SIG-M5 treated with dmso at 0.1 percent for 504 hours (cell line): ENCODE measurements at regions not wholly inside any gene's neighbourhood (a gene's known extent, or its start where the extent isn't known, plus 50 kb on each side); places are given as distances from the start of the nearest gene placed in this dataset.
"Not testable (repeated sequence)": the region's sequence is repeated elsewhere in the genome, so short reads cannot be mapped to it uniquely, and the experiment has no call there.

ENCODE experiments used
- DNase-seq: peaks from one replicate; lab custom pipeline; 2025; ENCODE audit not compliant: unreplicated experiment; lab: John Stamatoyannopoulos, UW

DNA sequence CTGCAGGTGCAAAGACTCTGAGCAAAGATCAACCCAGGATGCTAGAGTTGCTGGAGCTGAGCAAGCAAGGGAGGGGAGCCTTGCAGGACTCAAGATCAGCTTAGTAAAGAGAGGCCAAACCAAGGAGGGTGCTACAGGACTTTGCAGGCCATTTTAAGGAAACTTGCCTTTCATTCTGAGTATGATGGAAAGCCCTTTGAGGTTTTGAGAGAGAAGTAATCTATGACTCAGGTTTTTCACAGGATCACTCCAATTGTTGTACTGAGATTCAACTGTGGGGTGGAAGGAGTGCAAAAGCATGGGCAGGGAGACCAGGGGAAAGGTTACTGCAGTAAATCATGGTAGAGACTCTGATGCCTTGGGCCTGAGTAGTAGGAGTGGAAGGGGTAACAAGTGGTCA lies 260.4 kb upstream of the GPR149 start:
- no peak for DNase-seq

DNA sequence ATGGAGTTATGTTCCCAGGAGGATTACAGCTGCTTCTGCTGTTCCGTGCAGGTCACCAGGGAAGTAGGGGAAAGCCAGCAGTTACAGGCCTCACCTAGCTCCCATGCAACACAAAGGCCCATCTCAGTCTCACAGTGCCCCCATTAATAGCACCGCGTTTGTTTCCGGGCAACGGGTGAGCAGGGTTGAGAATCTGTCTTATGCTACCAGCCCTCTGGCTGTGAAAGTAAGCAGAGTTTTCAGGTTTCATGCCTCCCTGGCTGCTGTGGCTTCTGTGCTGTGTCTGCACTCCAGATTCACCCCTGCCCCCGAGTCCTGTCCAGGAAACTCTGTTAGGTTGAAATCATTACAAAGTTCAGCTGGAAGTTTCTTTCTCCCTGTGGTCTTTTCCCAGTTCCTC lies 254.4 kb upstream of the GPR149 start:
- DNase-seq: no peak

GRCh38 chr3:154684021-154684420 lies 254.0 kb upstream of the GPR149 start:
- peak; percentile 1 for DNase-seq

DNA sequence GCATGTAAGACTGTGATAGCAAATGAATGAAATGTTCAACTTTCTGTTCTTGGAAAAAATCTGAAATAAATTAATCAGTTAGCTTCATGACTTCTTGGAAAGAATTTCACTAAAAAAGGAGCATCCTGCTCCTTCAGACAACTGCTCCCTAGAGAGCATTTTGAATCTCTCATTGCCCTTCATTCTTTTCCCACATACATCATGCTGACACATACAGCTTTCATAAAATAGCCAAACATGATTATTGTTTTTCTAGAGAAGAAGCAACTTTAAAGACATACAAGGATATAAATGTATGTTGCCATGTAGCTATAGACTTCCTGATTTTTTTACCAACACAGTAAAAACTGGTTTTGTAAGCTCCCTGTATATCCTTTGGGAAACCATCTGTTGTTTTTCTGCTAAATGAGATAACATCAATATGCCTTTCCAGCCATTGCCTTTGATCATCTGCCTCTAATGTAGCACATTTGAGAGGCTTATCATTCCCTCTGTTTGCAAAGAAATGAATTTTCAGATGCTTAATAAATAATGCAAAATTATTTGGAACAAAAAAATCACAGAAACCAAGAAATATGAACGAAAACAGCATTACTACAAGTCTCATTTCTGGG lies 248.2 kb upstream of the GPR149 start:
- DNase-seq: no peak

- DNase-seq: no peak
Measured at GRCh38 chr3:154668835-154669234, 238.8 kb upstream of the GPR149 start.

DNA sequence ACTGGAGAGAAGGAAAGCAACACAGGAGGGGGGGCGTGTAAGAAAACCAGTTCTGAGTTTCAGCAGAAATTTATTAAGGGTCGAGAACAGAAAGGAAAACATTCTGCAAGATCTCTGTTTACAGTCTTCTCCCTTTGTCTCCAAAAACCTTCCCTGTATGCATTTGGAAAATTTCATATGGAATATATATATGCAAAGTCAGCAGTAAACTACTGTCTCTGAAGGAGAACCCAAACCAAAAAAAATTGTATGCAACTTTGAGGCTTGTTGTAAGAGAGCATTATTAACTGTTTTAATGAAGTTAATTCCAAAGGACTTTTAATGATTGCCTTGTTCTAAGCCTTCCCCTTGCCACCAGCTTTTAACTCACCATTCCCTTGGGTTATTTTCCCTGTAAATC lies 238.2 kb upstream of the GPR149 start:
- DNase-seq: no peak

DNA sequence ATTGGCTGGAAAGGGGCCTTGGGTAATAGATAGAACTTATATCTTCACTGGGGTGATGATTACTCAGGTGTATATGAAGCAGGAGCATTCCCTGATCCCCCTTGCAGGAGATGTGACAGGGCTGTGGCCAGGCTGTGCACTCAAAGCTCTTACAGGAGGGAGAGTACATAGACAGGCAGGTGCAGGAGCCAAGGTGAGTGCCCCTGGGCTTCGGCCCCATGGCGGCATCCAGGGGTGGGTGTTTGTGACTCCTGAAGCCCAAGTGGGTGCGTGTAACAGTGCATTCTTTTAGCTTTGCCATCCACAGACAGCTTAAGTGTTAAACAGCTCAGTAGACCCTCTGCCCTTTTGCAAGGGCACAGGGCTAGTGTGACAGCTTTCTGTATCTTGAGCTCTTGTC lies 236.6 kb upstream of the GPR149 start:
- DNase-seq: no peak

DNA sequence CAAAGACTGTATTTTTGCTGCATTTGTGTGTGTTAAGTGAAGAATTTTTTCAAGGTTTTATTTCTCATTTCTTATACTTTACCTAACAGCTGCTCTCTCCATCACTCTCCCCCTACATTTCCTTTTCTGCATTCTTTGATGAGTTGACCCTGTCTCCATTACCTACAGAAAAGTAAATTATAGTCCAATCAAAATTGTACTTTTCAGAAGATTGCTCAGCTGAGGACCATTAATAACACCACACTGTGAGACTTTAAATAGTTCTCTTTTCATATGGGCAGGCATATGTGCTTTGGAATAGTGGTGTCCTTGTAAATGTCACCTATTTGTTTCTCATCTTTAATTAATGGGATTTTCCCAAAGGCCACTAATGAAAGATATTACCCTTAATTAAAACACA lies 234.7 kb upstream of the GPR149 start:
- no peak for DNase-seq

- DNase-seq: no peak
Measured at GRCh38 chr3:154662851-154663250, 232.9 kb upstream of the GPR149 start.

GRCh38 chr3:154660811-154661210 lies 230.8 kb upstream of the GPR149 start:
- DNase-seq: no peak

DNA sequence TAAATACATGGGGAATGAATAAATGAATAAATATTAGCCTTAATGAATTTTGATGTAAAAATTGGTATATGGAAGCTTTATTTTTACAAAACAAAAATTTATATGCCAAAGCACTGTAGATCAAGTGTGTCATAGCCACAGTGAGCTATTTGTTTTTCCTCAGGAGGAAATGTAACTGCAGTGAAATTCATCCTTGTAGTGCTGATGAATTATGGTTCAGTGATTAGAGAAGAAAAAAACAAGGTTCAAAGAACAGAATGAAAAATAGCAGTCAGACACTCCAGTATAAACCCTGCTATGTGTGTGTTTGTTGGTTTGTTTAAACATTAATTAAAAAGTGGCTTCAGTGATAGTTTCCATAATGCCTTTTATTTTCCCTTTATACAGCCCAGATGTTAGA lies 228.0 kb upstream of the GPR149 start:
- DNase-seq: no peak

DNA sequence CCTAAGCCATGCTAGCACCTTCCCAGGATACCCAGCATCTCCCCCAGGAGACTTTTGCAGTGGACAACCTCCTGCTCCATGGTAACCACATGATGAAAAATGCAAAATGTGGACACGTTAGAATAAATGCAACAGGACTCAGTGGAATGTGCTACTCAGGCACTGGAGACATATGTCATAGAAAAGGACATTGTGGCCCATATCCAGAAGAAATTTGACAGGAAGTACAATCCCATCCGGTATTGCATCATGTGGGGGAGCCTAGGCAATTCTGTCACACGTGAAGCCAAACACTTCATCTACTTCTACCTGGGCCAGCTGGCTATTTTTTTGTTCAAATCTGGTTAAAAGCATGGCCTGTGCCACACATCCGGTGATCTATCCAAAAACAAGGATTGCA lies 227.2 kb upstream of the GPR149 start:
- no peak for DNase-seq

- no peak for DNase-seq
Measured at GRCh38 chr3:154656486-154656885, 226.5 kb upstream of the GPR149 start.

- no peak for DNase-seq
Measured at GRCh38 chr3:154642145-154642544, 212.2 kb upstream of the GPR149 start.

DNA sequence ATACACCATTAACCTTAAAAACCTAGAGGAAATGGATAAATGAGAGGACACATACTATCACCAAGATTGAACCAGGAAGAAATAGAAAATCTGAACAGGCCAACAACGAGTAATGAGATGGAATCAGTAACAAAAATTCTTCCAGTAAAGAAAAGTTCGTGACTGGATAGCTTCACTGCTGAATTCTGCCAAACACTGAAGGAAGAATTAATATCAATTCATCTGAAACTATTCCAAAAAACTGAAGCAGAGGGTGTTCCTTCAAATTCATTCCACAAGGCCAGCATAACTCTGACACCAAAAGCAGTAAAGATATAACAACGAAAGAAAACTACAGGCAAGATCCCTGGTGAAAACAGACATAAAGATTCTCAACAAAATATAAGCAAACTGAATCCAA lies 195.8 kb upstream of the GPR149 start:
- DNase-seq: no peak

- DNase-seq: not testable (repeated sequence)
Measured at GRCh38 chr3:154619621-154620020, 189.6 kb upstream of the GPR149 start.

DNA sequence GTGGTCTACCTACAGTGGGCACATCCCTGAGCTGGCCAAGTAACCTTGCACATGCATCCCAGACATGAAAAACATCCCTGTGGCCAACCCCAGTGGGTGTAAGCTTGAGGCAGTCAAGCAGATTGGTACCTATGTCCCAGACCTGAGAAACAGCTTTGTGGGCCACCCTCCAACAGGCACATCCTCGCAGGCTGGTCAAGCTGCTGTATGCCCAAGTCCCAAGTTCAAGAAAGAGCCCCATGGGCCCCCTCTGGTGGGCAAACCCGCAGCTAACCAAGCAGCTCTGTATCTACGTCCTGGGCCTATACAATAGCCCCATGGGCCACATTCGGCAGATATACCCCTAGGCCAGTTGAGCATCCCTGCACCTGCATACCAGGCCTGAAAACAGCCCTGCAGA lies 186.3 kb upstream of the GPR149 start:
- DNase-seq: no peak

GRCh38 chr3:154615471-154615870 lies 185.5 kb upstream of the GPR149 start:
- no peak for DNase-seq

DNA sequence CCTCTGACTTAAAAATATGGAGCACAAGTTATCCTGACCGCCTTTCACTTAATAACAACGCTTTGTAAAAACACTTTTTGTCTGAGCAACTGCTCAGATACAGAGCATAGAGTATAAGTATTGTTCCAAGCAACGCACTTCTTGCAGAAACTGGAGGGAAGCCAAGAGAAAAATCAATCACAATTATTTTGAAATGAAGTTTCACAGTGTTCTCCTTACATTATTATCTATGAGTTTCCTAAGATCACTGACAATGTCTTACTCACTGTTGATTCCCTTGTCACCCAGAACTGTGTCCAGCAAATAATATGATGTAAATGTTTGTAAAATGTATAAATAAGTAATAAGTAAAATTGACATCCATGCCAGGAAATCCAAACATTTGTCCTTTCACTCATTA lies 184.6 kb upstream of the GPR149 start:
- no peak for DNase-seq

DNA sequence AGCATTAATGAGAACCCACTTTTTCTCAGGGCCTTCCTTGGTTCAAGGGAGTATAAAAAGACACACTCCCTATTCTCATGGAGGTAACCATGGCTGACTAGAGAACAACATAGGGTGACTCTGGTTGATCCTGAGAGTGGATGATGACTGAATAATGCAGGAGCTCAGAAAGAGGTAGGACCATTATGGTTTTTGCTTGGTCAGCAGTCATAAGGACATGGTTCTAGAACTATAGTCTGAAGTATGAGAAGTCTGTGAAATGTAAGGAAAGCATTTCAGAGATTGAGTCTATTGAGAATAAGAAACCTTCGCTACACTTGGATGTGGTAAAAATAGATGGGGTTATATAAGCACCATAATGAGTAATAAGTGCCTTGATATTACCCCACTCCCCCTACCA lies 184.1 kb upstream of the GPR149 start:
- DNase-seq: no peak

DNA sequence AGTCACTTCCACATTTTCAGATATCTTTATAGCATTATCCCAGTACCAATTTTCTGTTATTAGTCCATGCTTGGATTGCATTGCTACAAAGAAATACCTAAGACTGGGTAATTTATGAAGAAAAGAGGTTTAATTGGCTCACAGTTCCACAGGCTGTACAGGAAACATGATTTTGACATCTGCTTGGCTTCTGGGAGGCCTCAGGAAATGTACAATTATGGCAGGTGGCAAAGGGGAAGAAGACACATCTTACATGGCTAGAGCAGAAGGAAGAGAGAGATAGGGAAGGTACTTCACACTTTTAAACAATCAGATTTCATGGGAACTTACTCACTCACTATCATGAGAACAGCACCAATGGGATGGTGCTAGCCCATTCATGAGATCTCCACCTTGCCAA lies 172.3 kb upstream of the GPR149 start:
- no peak for DNase-seq

- DNase-seq: no peak
Measured at GRCh38 chr3:154598166-154598565, 168.2 kb upstream of the GPR149 start.

GRCh38 chr3:154590675-154591384 lies 160.8 kb upstream of the GPR149 start:
- no peak for DNase-seq
